ENCODE measurements at regions not wholly inside any gene's neighbourhood (a gene's known extent, or its start where the extent isn't known, plus 50 kb on each side); places are given as distances from the start of the nearest gene placed in this dataset.

DNA sequence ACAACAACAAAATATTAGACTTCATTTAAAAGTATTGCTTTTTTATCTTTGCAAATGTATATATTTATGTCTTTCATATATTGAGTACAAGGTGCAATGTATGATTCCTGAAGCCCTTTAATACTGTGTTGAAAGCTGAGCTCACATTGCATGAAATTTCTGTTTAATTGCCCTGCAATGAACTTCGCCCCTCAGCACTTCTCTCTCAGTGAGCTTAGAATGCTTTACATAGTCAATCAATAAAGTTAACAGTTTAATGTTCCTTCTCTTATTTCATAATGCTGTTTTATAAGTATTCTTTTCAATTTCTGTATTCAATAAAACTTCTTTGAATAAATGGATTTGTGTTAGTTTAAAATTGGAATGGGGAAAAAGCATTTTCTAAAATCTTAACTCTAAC, 607.1 kb downstream of the SOX5 start:
- no peak overlapping the region for H3K4me3 ChIP-seq (ENCODE audit: low read length)
- H3K36me3 ChIP-seq (ENCODE audit: control insufficient read depth, low read depth, low read length) = no peaks in the 10 kb centered on the region
- no peaks in the 10 kb centered on the region for H3K27me3 ChIP-seq (ENCODE audit: control insufficient read depth, insufficient read depth, low read length)
- no peaks in the 10 kb centered on the region for H3K4me1 ChIP-seq (ENCODE audit: control insufficient read depth, low read depth, low read length)
- no peak overlapping the region for H3K27ac ChIP-seq (ENCODE audit: low read length)
- no peaks in the 10 kb centered on the region for H3K9me3 ChIP-seq (ENCODE audit: control insufficient read depth, low read depth, low read length)
- no peak overlapping the region for H3K9ac ChIP-seq (ENCODE audit: low read length)

DNA sequence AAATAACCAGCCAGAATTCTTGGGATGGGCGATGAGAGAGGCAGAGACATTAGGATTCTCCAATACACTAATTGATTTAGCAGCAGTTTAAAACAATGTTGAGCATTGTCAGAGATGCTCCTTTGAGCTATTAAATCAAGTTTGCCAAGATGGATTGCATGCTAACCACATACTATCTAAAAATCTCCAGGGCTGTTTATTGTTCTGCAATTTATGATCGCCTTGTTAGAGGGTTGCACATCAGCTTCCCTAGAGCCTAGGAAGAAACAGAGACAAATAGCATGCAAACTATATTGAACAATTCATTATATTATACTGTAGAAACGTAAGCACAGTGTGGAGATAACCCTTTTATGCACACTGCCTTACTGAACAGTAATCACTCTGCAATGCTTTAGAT, 599.9 kb downstream of the SOX5 start:
- H3K4me1 ChIP-seq (ENCODE audit: control insufficient read depth, low read depth, low read length) = peaks cover 7% of the 10 kb centered on the region
- H3K9ac ChIP-seq (ENCODE audit: low read length) = no peak overlapping the region
- H3K27ac ChIP-seq (ENCODE audit: low read length) = no peak overlapping the region
- no peaks in the 10 kb centered on the region for H3K36me3 ChIP-seq (ENCODE audit: control insufficient read depth, low read depth, low read length)
- H3K9me3 ChIP-seq (ENCODE audit: control insufficient read depth, low read depth, low read length) = no peaks in the 10 kb centered on the region
- H3K4me3 ChIP-seq (ENCODE audit: low read length) = no peak overlapping the region
- H3K27me3 ChIP-seq (ENCODE audit: control insufficient read depth, insufficient read depth, low read length) = no peaks in the 10 kb centered on the region

DNA sequence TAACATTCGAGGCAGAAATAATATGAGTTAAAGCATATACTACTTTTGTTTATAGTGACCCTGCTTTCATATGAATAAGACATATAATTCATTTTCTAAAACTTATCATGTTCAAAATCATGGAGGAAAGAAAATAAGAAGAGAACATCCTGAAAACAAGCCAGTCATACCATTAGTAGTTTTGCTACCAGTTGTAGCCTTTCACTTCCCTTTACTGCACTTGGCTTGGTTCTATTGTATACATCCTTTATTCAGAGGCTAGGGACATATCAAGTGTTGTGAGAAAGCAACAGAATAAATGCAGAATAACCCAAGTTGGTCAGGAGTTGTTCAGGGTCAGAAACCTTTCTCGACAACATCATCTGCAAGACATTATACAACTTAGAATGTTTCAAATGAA, 598.7 kb downstream of the SOX5 start:
- Histone ChIP-seq H3K9ac (ENCODE audit: low read length) (no peak overlapping the region), H3K9me3 (ENCODE audit: control insufficient read depth, low read depth, low read length) (no peaks in the 10 kb centered on the region), H3K27me3 (ENCODE audit: control insufficient read depth, insufficient read depth, low read length) (no peaks in the 10 kb centered on the region), H3K4me3 (ENCODE audit: low read length) (no peak overlapping the region), H3K4me1 (ENCODE audit: control insufficient read depth, low read depth, low read length) (peaks cover 7% of the 10 kb centered on the region), H3K27ac (ENCODE audit: low read length) (no peak overlapping the region), H3K36me3 (ENCODE audit: control insufficient read depth, low read depth, low read length) (no peaks in the 10 kb centered on the region)

DNA sequence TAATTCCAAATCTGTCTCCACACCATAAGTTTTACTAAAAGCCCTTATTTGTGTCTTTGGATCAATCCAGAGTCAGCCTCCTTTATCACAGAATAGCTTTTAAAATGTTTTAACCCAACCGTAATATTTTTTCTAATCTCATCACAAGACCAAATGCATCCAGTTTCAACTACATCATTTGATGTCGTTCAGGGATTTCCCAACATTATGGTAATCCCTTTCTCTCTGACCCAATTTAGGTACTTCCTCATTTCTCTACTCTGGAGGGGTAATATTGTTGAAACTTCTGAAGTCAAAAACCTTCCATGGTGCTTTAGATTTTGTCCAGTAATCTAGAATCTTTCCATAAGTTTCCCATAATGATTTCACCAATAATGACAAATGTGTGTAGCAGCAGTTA, 596.8 kb downstream of the SOX5 start:
- Histone ChIP-seq H3K9ac (ENCODE audit: low read length) (no peak overlapping the region), H3K27ac (ENCODE audit: low read length) (no peak overlapping the region), H3K36me3 (ENCODE audit: control insufficient read depth, low read depth, low read length) (no peaks in the 10 kb centered on the region), H3K4me1 (ENCODE audit: control insufficient read depth, low read depth, low read length) (peaks cover 7% of the 10 kb centered on the region), H3K27me3 (ENCODE audit: control insufficient read depth, insufficient read depth, low read length) (no peaks in the 10 kb centered on the region), H3K9me3 (ENCODE audit: control insufficient read depth, low read depth, low read length) (no peaks in the 10 kb centered on the region), H3K4me3 (ENCODE audit: low read length) (no peak overlapping the region)

DNA sequence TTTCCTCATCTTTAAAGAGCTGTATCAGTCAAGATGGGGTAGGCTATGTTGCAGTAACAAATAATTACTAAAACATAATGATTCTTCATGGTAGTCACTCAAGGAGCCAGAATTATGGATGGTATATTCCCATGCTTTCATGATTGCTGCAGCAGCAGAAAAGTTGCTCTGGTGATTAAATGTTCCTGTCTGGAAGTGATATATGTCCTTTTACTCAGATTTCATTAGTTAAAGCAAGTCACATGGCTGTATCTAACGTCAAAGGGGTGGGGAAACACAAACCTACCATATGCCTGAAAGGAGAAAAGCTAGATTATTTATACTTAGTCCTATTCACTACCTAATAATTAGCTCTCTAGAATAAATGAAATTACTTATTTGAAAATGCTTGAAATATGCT, 594.7 kb downstream of the SOX5 start:
- Histone ChIP-seq H3K4me1 (ENCODE audit: control insufficient read depth, low read depth, low read length) (no peaks in the 10 kb centered on the region), H3K9me3 (ENCODE audit: control insufficient read depth, low read depth, low read length) (no peaks in the 10 kb centered on the region)

DNA sequence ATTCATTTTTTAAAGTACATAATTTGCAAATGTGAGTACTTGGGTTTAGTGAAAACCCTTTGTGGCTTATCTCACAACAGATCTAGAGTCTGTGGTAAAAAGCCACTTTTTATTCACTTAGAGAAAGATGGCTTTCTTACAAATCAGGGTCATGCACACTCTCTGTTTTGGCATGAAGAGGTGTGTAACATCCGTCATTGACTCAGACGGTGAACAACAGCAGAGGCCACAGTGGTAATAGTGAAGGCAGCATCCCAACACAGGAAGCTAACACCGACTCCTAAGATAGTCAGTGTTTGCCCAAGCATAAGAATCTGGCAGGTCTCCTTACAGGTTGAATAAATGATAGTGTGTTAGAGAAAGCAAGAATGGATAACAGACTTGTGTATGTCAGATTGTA, 593.0 kb downstream of the SOX5 start:
- no peaks in the 10 kb centered on the region for H3K27me3 ChIP-seq (ENCODE audit: control insufficient read depth, insufficient read depth, low read length)
- H3K36me3 ChIP-seq (ENCODE audit: control insufficient read depth, low read depth, low read length) = no peaks in the 10 kb centered on the region
- H3K9ac ChIP-seq (ENCODE audit: low read length) = no peak overlapping the region
- no peak overlapping the region for H3K4me3 ChIP-seq (ENCODE audit: low read length)
- no peaks in the 10 kb centered on the region for H3K4me1 ChIP-seq (ENCODE audit: control insufficient read depth, low read depth, low read length)
- no peak overlapping the region for H3K27ac ChIP-seq (ENCODE audit: low read length)
- no peaks in the 10 kb centered on the region for H3K9me3 ChIP-seq (ENCODE audit: control insufficient read depth, low read depth, low read length)

More for the DNA sequence above, 594.7 kb downstream of the SOX5 start:
- Histone ChIP-seq H3K27ac (ENCODE audit: low read length) (no peak overlapping the region), H3K9ac (ENCODE audit: low read length) (no peak overlapping the region), H3K4me3 (ENCODE audit: low read length) (no peak overlapping the region), H3K27me3 (ENCODE audit: control insufficient read depth, insufficient read depth, low read length) (no peaks in the 10 kb centered on the region), H3K36me3 (ENCODE audit: control insufficient read depth, low read depth, low read length) (no peaks in the 10 kb centered on the region)

DNA sequence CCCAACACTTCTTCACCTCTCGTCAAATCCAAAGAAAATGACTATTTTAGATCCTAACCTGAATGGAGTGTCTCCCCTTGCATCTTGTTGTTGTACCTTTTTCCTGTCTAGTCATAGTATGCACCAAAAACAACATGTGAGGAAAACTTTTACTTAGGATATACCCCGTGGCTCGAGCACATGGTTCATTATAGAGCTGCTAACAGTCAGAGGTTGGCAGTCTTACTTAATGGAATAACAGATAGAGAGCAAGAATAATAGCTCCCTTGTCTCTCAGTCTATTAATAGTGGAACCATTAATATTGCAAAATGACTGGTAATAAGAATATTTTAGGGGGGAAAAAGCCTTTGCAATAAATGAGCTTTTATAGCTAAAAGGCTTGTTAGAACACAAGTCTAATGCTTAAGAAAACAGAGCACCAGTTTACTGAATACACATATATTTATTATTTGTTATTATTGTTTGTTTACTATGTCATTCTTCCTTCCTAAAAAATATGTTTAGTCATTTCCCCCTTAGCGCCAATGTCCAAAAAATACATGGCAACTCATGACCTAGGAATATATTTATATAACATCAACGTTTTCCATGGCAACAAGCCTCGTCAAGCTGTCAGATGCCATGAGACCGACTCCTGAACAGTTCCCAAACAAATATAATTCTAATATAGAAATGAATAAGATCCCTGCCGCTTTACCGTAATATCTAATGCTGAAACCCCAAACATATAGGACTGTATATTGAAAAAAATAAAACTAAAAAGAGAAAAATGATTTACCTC, 592.4 kb downstream of the SOX5 start:
- H3K4me3 ChIP-seq (ENCODE audit: low read length) = no peak overlapping the region
- H3K36me3 ChIP-seq (ENCODE audit: control insufficient read depth, low read depth, low read length) = no peaks in the 10 kb centered on the region
- no peak overlapping the region for H3K27ac ChIP-seq (ENCODE audit: low read length)
- no peaks in the 10 kb centered on the region for H3K4me1 ChIP-seq (ENCODE audit: control insufficient read depth, low read depth, low read length)
- H3K27me3 ChIP-seq (ENCODE audit: control insufficient read depth, insufficient read depth, low read length) = no peaks in the 10 kb centered on the region
- no peaks in the 10 kb centered on the region for H3K9me3 ChIP-seq (ENCODE audit: control insufficient read depth, low read depth, low read length)
- H3K9ac ChIP-seq (ENCODE audit: low read length) = no peak overlapping the region

DNA sequence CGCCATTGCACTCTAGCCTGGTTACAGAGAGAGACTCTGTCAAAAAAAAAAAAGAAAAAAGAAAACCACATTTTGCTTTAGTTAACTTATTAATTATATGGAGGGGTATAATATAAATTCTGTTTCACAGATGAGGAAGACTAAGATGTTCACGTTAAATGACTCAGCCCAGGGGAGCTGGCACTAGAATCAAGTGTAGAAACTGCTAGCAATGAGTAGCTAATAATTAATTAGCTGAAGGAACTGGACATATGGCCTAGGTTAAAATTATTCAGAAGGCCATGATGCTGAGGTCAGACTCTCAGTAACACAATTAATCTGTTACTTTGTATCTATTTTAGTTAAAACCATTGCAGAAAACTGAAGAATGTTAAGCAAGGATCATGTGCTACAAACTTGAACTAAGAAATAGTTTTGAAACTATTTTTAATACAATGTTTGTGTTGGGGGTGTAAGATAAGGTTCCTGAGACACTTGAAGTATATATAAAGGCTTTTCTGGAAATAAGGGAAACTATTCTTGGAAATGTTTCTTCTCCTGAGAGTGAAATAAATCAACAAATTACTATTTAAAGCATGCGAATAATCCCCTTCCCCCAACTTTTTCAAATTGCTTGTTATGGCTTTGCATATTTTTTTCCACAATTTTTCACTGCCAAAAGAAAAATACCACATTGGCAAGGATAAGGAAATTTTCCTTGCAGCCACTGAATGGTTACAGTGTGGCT, 589.3 kb downstream of the SOX5 start:
- Histone ChIP-seq H3K36me3 (ENCODE audit: control insufficient read depth, low read depth, low read length) (no peaks in the 10 kb centered on the region), H3K9me3 (ENCODE audit: control insufficient read depth, low read depth, low read length) (no peaks in the 10 kb centered on the region), H3K27ac (ENCODE audit: low read length) (no peak overlapping the region), H3K4me1 (ENCODE audit: control insufficient read depth, low read depth, low read length) (no peaks in the 10 kb centered on the region), H3K9ac (ENCODE audit: low read length) (no peak overlapping the region), H3K27me3 (ENCODE audit: control insufficient read depth, insufficient read depth, low read length) (no peaks in the 10 kb centered on the region), H3K4me3 (ENCODE audit: low read length) (no peak overlapping the region)

DNA sequence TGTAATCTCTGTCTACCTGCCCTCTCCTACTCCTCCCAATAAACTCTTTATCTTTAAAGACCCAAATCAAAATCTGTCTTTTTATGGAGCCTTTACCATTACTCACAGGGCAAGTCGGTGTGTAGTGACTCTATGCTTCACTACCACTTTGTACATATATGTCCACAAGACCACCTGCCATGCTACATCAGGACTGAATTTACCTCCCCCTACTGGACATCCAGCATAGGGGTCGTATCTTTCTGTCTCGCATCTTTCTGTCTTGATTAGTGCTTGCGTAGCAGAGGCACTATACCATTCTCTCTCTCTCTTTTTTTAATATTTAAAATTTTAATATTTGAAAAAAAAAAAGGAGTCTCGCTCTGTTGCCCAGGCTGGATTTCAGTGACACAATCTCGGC, 587.5 kb downstream of the SOX5 start:
- no peak overlapping the region for H3K4me3 ChIP-seq (ENCODE audit: low read length)
- H3K36me3 ChIP-seq (ENCODE audit: control insufficient read depth, low read depth, low read length) = no peaks in the 10 kb centered on the region
- H3K9me3 ChIP-seq (ENCODE audit: control insufficient read depth, low read depth, low read length) = no peaks in the 10 kb centered on the region
- no peaks in the 10 kb centered on the region for H3K27me3 ChIP-seq (ENCODE audit: control insufficient read depth, insufficient read depth, low read length)
- no peak overlapping the region for H3K9ac ChIP-seq (ENCODE audit: low read length)
- H3K27ac ChIP-seq (ENCODE audit: low read length) = no peak overlapping the region
- no peaks in the 10 kb centered on the region for H3K4me1 ChIP-seq (ENCODE audit: control insufficient read depth, low read depth, low read length)

DNA sequence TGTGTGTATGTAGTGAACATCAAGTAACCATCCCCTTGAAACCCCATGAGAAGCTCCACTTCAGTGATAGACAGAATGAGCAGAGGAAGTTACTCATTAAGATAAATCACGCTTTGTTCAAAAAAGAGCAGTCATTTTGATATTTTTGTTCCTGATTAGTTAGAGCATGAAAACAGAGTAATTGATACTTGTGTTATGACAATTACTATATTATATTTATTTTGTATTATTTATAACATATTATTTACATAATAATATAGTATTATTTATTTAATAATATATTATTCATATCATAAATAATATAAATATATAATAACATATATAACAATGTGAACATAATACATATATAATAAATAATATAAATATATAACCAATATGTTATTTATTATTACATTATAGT, 580.9 kb downstream of the SOX5 start:
- Histone ChIP-seq H3K36me3 (ENCODE audit: control insufficient read depth, low read depth, low read length) (no peaks in the 10 kb centered on the region), H3K9ac (ENCODE audit: low read length) (no peak overlapping the region)

DNA sequence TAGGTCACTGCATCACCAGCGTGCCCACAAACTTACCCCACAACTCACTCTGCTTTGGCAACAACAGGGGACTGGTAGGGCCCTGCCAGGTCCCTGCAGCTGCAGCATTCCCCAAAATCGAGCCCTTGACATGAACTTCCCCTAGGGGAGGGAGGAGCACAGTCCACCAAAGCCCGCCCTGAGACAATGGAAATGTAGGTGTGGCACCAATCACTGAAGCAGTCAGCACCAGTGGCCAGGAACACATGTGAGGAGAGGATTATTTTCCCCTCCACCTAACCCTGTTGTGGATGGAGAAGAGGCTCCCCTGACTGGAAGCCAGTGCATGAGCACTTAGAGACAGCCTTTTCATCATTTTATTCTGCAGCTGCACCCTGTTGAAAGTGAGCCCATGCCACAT, 573.8 kb downstream of the SOX5 start:
- no peak overlapping the region for H3K27ac ChIP-seq (ENCODE audit: low read length)
- no peaks in the 10 kb centered on the region for H3K27me3 ChIP-seq (ENCODE audit: control insufficient read depth, insufficient read depth, low read length)
- no peaks in the 10 kb centered on the region for H3K9me3 ChIP-seq (ENCODE audit: control insufficient read depth, low read depth, low read length)
- no peak overlapping the region for H3K9ac ChIP-seq (ENCODE audit: low read length)
- H3K36me3 ChIP-seq (ENCODE audit: control insufficient read depth, low read depth, low read length) = no peaks in the 10 kb centered on the region
- no peak overlapping the region for H3K4me3 ChIP-seq (ENCODE audit: low read length)
- no peaks in the 10 kb centered on the region for H3K4me1 ChIP-seq (ENCODE audit: control insufficient read depth, low read depth, low read length)

More for the DNA sequence above, 580.9 kb downstream of the SOX5 start:
- H3K9me3 ChIP-seq (ENCODE audit: control insufficient read depth, low read depth, low read length) = no peaks in the 10 kb centered on the region
- H3K4me1 ChIP-seq (ENCODE audit: control insufficient read depth, low read depth, low read length) = no peaks in the 10 kb centered on the region
- no peak overlapping the region for H3K4me3 ChIP-seq (ENCODE audit: low read length)
- H3K27ac ChIP-seq (ENCODE audit: low read length) = no peak overlapping the region
- no peaks in the 10 kb centered on the region for H3K27me3 ChIP-seq (ENCODE audit: control insufficient read depth, insufficient read depth, low read length)

DNA sequence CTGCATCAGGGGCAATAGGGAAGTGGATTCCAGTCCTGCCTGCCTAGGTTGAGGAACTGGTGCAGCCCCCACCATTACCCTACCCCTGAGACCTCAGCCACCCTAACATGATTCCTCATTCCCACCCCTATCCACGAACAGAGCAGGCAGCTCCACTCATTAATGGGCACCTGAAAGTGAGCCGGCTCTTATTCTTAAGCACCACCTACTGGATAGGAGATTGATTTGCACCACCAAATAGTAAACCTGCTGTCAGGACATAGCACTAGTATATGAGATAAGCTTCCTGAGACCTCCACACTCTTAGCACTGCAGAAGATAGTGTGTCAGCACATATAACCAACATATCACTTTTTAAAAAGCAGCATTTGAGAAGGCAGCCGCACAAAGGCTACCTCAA, 573.2 kb downstream of the SOX5 start:
- H3K27ac ChIP-seq (ENCODE audit: low read length) = no peak overlapping the region
- no peaks in the 10 kb centered on the region for H3K4me1 ChIP-seq (ENCODE audit: control insufficient read depth, low read depth, low read length)
- no peaks in the 10 kb centered on the region for H3K27me3 ChIP-seq (ENCODE audit: control insufficient read depth, insufficient read depth, low read length)
- H3K4me3 ChIP-seq (ENCODE audit: low read length) = no peak overlapping the region
- no peaks in the 10 kb centered on the region for H3K36me3 ChIP-seq (ENCODE audit: control insufficient read depth, low read depth, low read length)
- H3K9ac ChIP-seq (ENCODE audit: low read length) = no peak overlapping the region
- H3K9me3 ChIP-seq (ENCODE audit: control insufficient read depth, low read depth, low read length) = no peaks in the 10 kb centered on the region

All from iPS-18a (cell line).